ENCODE measurements at regions not wholly inside any gene's neighbourhood (a gene's known extent, or its start where the extent isn't known, plus 50 kb on each side); places are given as distances from the start of the nearest gene placed in this dataset.

DNA sequence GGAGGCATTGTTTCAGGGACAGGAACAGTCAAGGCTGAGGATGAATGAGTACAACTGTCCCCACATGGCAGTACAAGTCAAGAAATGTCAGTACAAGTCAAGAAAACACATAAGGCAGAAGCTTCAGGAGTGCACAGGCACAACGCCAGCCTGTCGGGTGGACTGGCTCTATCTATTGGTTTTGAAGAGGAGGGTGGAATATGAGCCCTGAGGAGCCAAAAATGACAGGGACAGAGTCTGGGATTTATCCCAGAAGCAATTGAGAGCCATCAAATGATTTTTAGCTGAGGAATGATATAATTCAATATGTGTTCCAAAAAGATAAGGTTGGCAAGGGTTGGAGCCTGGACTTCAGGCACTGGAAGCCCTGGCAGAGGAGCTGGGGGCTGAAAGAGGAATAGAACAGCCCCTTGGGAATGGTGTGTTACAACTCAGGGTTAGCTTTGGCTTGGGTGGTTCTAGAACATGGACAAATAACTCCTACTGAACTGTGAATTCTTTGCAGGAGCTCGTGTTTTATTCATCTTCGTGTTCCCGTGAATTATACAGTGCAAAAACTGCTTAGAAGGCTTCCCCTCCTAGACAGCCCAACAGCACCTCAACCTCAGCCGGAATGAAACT is 425.7 kb upstream of the ARID1B start:
- H3K27me3 ChIP-seq: no peaks in the 10 kb centered on the region
- intact Hi-C loops (cut with DNase I): no loop called here

DNA sequence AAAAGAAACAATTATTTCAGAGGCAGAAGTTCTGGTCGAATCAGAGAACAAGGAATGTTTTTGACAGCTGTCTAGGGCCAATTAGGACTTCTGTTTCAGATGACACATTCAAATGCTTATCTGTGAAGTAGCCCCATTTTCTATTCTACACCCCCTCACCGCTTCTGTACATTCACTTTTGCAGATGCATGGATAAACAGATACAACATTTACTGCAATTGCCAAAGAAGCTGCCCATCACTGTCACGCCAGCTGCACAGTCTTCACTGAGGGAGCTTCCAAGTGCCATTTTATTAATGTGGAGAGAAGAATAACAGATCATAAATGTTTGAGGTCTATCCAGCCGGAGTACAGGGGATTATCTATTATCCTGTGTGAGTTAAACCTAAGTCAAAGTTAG is 426.8 kb upstream of the ARID1B start:
- DNase-seq: no peak
- 51 to 58% methylated on average over 4 of the region's 4 CpGs for WGBS, 2 donors

More for the DNA sequence above, 425.7 kb upstream of the ARID1B start:
- Histone ChIP-seq H3K4me3 (no peak overlapping the region), H3K36me3 (replicated peaks in 1 of 2; ENCODE audit: insufficient read depth in 1 of 2, low read depth in 2 of 2) (no peaks in the 10 kb centered on the region), H3K4me1 (no peaks in the 10 kb centered on the region), H3K27ac (no peak overlapping the region), H3K9me3 (no peaks in the 10 kb centered on the region)
- ATAC-seq (no peak), DNase-seq (no peak)
- TF ChIP-seq, protein P1, sequence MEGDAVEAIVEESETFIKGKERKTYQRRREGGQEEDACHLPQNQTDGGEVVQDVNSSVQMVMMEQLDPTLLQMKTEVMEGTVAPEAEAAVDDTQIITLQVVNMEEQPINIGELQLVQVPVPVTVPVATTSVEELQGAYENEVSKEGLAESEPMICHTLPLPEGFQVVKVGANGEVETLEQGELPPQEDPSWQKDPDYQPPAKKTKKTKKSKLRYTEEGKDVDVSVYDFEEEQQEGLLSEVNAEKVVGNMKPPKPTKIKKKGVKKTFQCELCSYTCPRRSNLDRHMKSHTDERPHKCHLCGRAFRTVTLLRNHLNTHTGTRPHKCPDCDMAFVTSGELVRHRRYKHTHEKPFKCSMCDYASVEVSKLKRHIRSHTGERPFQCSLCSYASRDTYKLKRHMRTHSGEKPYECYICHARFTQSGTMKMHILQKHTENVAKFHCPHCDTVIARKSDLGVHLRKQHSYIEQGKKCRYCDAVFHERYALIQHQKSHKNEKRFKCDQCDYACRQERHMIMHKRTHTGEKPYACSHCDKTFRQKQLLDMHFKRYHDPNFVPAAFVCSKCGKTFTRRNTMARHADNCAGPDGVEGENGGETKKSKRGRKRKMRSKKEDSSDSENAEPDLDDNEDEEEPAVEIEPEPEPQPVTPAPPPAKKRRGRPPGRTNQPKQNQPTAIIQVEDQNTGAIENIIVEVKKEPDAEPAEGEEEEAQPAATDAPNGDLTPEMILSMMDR (IDR thresholded peaks at IDR 0.05): no peak
- no peak for TF ChIP-seq POLR2A (IDR thresholded peaks at IDR 0.05)
- 71 to 74% methylated on average over 6 of the region's 6 CpGs for WGBS, 2 donors

DNA sequence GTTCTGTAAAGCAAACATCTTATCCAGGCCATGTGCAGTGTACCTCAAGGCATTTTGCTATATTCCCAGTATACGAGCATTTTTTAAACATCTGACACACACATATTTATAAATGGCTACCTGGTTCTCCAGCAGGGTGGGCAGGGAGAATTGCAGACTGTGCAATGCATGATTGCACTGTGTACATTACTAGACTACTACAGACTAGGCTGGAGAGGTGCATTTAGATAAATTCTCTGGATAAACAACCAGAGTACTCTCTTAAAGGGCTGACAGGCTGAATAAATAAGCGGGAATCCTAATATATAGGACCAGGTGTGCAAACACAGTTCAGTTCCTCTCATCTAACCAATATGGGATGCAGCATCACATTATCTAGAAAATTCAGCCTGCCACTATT is 428.3 kb upstream of the ARID1B start:
- Histone ChIP-seq H3K4me3 (no peak overlapping the region), H3K36me3 (replicated peaks in 1 of 2; ENCODE audit: insufficient read depth in 1 of 2, low read depth in 2 of 2) (no peaks in the 10 kb centered on the region), H3K4me1 (no peaks in the 10 kb centered on the region), H3K27me3 (no peaks in the 10 kb centered on the region), H3K9me3 (no peaks in the 10 kb centered on the region), H3K27ac (no peak overlapping the region)
- TF ChIP-seq POLR2A (IDR thresholded peaks at IDR 0.05): no peak
- TF ChIP-seq, protein P1 (IDR thresholded peaks at IDR 0.05): no peak
- intact Hi-C loops (cut with DNase I): no loop called here
- no peak for DNase-seq
- no peak for ATAC-seq
- 16 to 41% methylated on average over 2 of the region's 2 CpGs for WGBS, 2 donors

More for the DNA sequence above, 426.8 kb upstream of the ARID1B start:
- no peak overlapping the region for H3K27ac ChIP-seq
- no peaks in the 10 kb centered on the region for H3K27me3 ChIP-seq
- no peak overlapping the region for H3K4me3 ChIP-seq
- H3K9me3 ChIP-seq: no peaks in the 10 kb centered on the region
- no peaks in the 10 kb centered on the region for H3K4me1 ChIP-seq
- no peaks in the 10 kb centered on the region for H3K36me3 ChIP-seq (replicated peaks in 1 of 2; ENCODE audit: insufficient read depth in 1 of 2, low read depth in 2 of 2)
- TF ChIP-seq, protein P1 (IDR thresholded peaks at IDR 0.05): no peak
- no peak for TF ChIP-seq POLR2A (IDR thresholded peaks at IDR 0.05)
- no peak for ATAC-seq
- intact Hi-C loops (cut with DNase I): no loop called here

DNA sequence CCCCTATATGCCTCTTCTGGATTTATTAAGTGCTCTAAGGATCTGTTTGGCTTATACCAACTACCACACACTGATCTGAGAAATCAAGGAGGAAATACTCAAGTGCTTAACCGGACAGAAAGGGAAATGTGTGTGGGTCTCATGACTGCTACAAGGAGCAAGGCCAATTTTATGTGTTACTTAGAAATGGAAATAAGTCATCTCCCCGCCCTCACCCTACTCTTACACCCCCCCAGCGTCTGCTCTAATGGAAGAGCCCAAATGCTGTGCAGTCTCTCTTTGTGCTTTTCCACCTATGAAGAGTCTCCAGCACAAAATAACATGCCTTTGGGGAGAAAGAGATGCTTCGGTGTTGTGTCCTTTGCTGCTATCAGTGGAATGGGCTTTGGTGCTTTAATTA is 428.8 kb upstream of the ARID1B start:
- TF ChIP-seq, protein P1 (IDR thresholded peaks at IDR 0.05): no peak
- Histone ChIP-seq H3K4me3 (no peak overlapping the region), H3K36me3 (replicated peaks in 1 of 2; ENCODE audit: insufficient read depth in 1 of 2, low read depth in 2 of 2) (no peaks in the 10 kb centered on the region), H3K27ac (no peak overlapping the region), H3K4me1 (no peaks in the 10 kb centered on the region), H3K9me3 (no peaks in the 10 kb centered on the region), H3K27me3 (no peaks in the 10 kb centered on the region)
- DNase-seq: no peak
- intact Hi-C loops (cut with DNase I): no loop called here
- WGBS, 2 donors: 46 to 63% methylated on average over 4 of the region's 4 CpGs
- no peak for ATAC-seq

DNA sequence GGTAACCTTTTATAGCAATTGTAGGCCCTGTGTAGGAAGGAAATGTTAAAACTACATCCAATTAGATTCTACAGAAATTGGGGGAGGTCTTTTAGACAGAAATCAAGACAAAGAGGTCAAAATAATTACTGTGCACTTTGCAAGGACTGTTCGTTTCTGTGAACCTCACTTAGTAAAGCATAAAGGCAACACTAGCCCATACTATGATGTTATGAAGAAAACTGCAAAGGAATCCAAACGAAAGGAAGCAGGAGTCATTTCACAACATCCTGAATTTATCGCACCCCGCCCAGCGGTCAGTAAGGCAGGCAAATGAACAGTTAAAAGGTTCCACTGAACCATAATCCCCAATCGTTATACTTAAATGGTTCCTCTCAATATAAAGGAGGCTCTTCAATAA is 429.5 kb upstream of the ARID1B start:
- Histone ChIP-seq H3K27ac (no peak overlapping the region), H3K36me3 (replicated peaks in 1 of 2; ENCODE audit: insufficient read depth in 1 of 2, low read depth in 2 of 2) (no peaks in the 10 kb centered on the region), H3K4me3 (no peak overlapping the region), H3K27me3 (no peaks in the 10 kb centered on the region), H3K4me1 (no peaks in the 10 kb centered on the region), H3K9me3 (no peaks in the 10 kb centered on the region)
- ATAC-seq: no peak
- DNase-seq: no peak
- TF ChIP-seq POLR2A (IDR thresholded peaks at IDR 0.05): no peak
- TF ChIP-seq, protein P1 (IDR thresholded peaks at IDR 0.05): no peak
- intact Hi-C loops (cut with DNase I): no loop called here
- 45 to 66% methylated on average over 6 of the region's 6 CpGs for WGBS, 2 donors

Data from body of pancreas (tissue), 4 donors.